ENCODE measurements at regions not wholly inside any gene's neighbourhood (a gene's known extent, or its start where the extent isn't known, plus 50 kb on each side); places are given as distances from the start of the nearest gene placed in this dataset.

GRCh38 chr12:131264635-131265034 is 310.9 kb downstream of the ADGRD1 start:
- TF ChIP-seq SPI1 (IDR thresholded peaks at IDR 0.05; ENCODE audit: low read depth, low read length) (no peak), POLR2AphosphoS5 (IDR thresholded peaks at IDR 0.05; ENCODE audit: low read depth, low read length) (no peak), TAF1 (IDR thresholded peaks at IDR 0.05; ENCODE audit: low read depth, low read length) (no peak), POLR2A (IDR thresholded peaks at IDR 0.05; ENCODE audit: low read depth, low read length) (no peak), PAX5 (IDR thresholded peaks at IDR 0.05; ENCODE audit: insufficient read depth, low read length, severe bottlenecking) (no peak), POU2F2 (IDR thresholded peaks at IDR 0.05; ENCODE audit: low read depth, low read length) (no peak)

Measured in GM12891 (cell line).